ENCODE measurements at regions not wholly inside any gene's neighbourhood (a gene's known extent, or its start where the extent isn't known, plus 50 kb on each side); places are given as distances from the start of the nearest gene placed in this dataset.

DNA sequence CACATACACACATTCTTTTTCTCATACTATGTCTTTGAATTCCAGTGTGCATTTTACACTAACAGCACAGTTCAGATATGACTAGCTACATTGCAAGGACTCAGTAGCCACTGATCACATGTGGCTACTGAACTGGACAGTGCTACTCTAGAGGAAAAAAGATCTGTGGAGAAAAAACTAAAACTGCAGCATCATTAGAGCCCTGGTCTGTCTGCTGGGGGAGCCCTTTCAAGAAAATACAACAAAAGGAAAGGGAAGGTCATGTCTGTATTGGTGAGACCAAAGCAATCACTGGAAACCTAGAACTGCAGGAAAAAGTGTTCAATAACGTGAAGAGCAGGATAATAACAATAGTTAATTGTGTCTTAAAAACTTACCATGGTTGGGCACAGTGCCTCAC is 132.3 kb upstream of the JARID2 start:
- Mint-ChIP-seq H3K27me3 (ENCODE audit: low read depth, unreplicated experiment) (peaks cover 12% of the 10 kb centered on the region), H3K4me3 (ENCODE audit: unreplicated experiment) (no peak overlapping the region), H3K27ac (ENCODE audit: unreplicated experiment) (no peak overlapping the region), H3K4me1 (ENCODE audit: low read depth, unreplicated experiment) (no peaks in the 10 kb centered on the region), H3K9me3 (ENCODE audit: unreplicated experiment) (no peaks in the 10 kb centered on the region), H3K36me3 (ENCODE audit: low read depth, unreplicated experiment) (no peaks in the 10 kb centered on the region)
- DNase-seq (ENCODE audit: low read depth) = no peak
- H3K79me2 ChIP-seq (ENCODE audit: insufficient read depth, low read length) = no peaks in the 10 kb centered on the region
- H3K27me3 ChIP-seq (ENCODE audit: insufficient read depth, low read length) = no peaks in the 10 kb centered on the region
- H3K9me3 ChIP-seq (ENCODE audit: insufficient read depth, low read depth, low read length) = no peaks in the 10 kb centered on the region
- H3K27ac ChIP-seq (ENCODE audit: low read depth, low read length) = no peak overlapping the region
- H3K9ac ChIP-seq (ENCODE audit: low read length) = no peak overlapping the region
- H3K4me2 ChIP-seq (ENCODE audit: low read length) = no peak overlapping the region
- no peak overlapping the region for H3K4me3 ChIP-seq (ENCODE audit: insufficient read depth, low read depth, low read length)
- H2AFZ ChIP-seq (ENCODE audit: low read depth, low read length) = no peak overlapping the region
- H3K4me1 ChIP-seq (ENCODE audit: insufficient read depth, low read length) = no peaks in the 10 kb centered on the region
- FAIRE-seq = no peak
- H4K20me1 ChIP-seq (ENCODE audit: insufficient read depth, low read length) = no peaks in the 10 kb centered on the region
- no peak for TF ChIP-seq CTCF (IDR thresholded peaks at IDR 0.05; ENCODE audit: insufficient read depth, low read depth, low read length)
- TF ChIP-seq EZH2 (IDR thresholded peaks at IDR 0.05; ENCODE audit: insufficient read depth, low read length) = no peak
- H3K36me3 ChIP-seq (ENCODE audit: insufficient read depth, low read length) = no peaks in the 10 kb centered on the region

DNA sequence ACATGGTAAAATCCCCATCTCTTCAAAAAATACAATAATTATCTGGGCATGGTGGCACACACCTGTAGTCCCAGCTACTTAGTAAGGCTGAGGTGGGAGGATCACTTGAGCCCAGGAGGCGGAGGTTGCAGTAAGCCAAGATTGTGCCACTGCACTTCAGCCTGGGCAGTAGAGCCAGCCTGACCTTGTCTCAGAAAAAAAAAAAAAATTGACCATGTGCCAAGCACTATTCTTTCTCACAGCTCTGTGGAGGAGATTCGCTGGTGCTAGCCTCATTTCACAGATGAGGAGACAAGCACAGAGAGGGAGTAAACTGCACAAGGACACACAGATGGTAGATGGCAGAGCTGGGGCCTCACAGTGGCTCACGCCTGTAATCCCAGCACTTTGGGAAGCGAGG is 131.8 kb upstream of the JARID2 start:
- Histone ChIP-seq H3K4me1 (ENCODE audit: insufficient read depth, low read length) (no peaks in the 10 kb centered on the region), H4K20me1 (ENCODE audit: insufficient read depth, low read length) (no peaks in the 10 kb centered on the region), H3K27me3 (ENCODE audit: insufficient read depth, low read length) (no peaks in the 10 kb centered on the region), H3K4me3 (ENCODE audit: insufficient read depth, low read depth, low read length) (no peak overlapping the region), H2AFZ (ENCODE audit: low read depth, low read length) (no peak overlapping the region), H3K9me3 (ENCODE audit: insufficient read depth, low read depth, low read length) (no peaks in the 10 kb centered on the region), H3K27ac (ENCODE audit: low read depth, low read length) (no peak overlapping the region), H3K36me3 (ENCODE audit: insufficient read depth, low read length) (no peaks in the 10 kb centered on the region), H3K9ac (ENCODE audit: low read length) (no peak overlapping the region), H3K79me2 (ENCODE audit: insufficient read depth, low read length) (no peaks in the 10 kb centered on the region), H3K4me2 (ENCODE audit: low read length) (no peak overlapping the region)
- Mint-ChIP-seq H3K27ac (ENCODE audit: unreplicated experiment) (no peak overlapping the region), H3K36me3 (ENCODE audit: low read depth, unreplicated experiment) (no peaks in the 10 kb centered on the region), H3K27me3 (ENCODE audit: low read depth, unreplicated experiment) (peaks cover 9% of the 10 kb centered on the region), H3K9me3 (ENCODE audit: unreplicated experiment) (no peaks in the 10 kb centered on the region), H3K4me1 (ENCODE audit: low read depth, unreplicated experiment) (no peaks in the 10 kb centered on the region), H3K4me3 (ENCODE audit: unreplicated experiment) (no peak overlapping the region)
- no peak for TF ChIP-seq CTCF (IDR thresholded peaks at IDR 0.05; ENCODE audit: insufficient read depth, low read depth, low read length)
- FAIRE-seq (no peak), DNase-seq (ENCODE audit: low read depth) (no peak)

GRCh38 chr6:15116889-15117288 is 129.0 kb upstream of the JARID2 start:
- Histone ChIP-seq H3K4me2 (ENCODE audit: low read length) (no peak overlapping the region), H3K27ac (ENCODE audit: low read depth, low read length) (no peak overlapping the region), H3K9me3 (ENCODE audit: insufficient read depth, low read depth, low read length) (no peaks in the 10 kb centered on the region), H3K9ac (ENCODE audit: low read length) (no peak overlapping the region), H2AFZ (ENCODE audit: low read depth, low read length) (no peak overlapping the region), H3K4me3 (ENCODE audit: insufficient read depth, low read depth, low read length) (no peak overlapping the region), H3K79me2 (ENCODE audit: insufficient read depth, low read length) (no peaks in the 10 kb centered on the region), H4K20me1 (ENCODE audit: insufficient read depth, low read length) (no peaks in the 10 kb centered on the region), H3K4me1 (ENCODE audit: insufficient read depth, low read length) (no peaks in the 10 kb centered on the region), H3K36me3 (ENCODE audit: insufficient read depth, low read length) (no peaks in the 10 kb centered on the region), H3K27me3 (ENCODE audit: insufficient read depth, low read length) (no peaks in the 10 kb centered on the region)
- no peak overlapping the region for H3K4me3 Mint-ChIP-seq (ENCODE audit: unreplicated experiment)
- H3K36me3 Mint-ChIP-seq (ENCODE audit: low read depth, unreplicated experiment) = no peaks in the 10 kb centered on the region
- H3K4me1 Mint-ChIP-seq (ENCODE audit: low read depth, unreplicated experiment) = no peaks in the 10 kb centered on the region
- no peaks in the 10 kb centered on the region for H3K9me3 Mint-ChIP-seq (ENCODE audit: unreplicated experiment)
- no peak for FAIRE-seq
- DNase-seq (ENCODE audit: low read depth) = no peak
- H3K27me3 Mint-ChIP-seq (ENCODE audit: low read depth, unreplicated experiment) = peaks cover 9% of the 10 kb centered on the region
- H3K27ac Mint-ChIP-seq (ENCODE audit: unreplicated experiment) = no peak overlapping the region
- TF ChIP-seq EZH2 (IDR thresholded peaks at IDR 0.05; ENCODE audit: insufficient read depth, low read length) (no peak), CTCF (IDR thresholded peaks at IDR 0.05; ENCODE audit: insufficient read depth, low read depth, low read length) (no peak)
